H9 (cell line): ENCODE measurements at regions not wholly inside any gene's neighbourhood (a gene's known extent, or its start where the extent isn't known, plus 50 kb on each side); places are given as distances from the start of the nearest gene placed in this dataset.

ENCODE experiments used
- DNase-seq: peaks from one replicate; pipeline ENCODE4 v3.0.0-alpha.2; 2017
- H2AFZ ChIP-seq: one replicate; pipeline ENCODE4 v1.6.1; 2013; ENCODE audit warnings: mild to moderate bottlenecking, low read length, control low read depth, moderate library complexity
- H2AK5ac ChIP-seq: 2 replicates; pipeline ENCODE4 v1.6.1; 2013; ENCODE audit warnings: low read length, control low read depth, mixed read lengths; ENCODE audit not compliant: insufficient read length
- H2BK120ac ChIP-seq: one replicate; pipeline ENCODE4 v1.6.1; 2013; ENCODE audit warnings: low read depth, mild to moderate bottlenecking, low read length, control low read depth, inconsistent platforms; ENCODE audit not compliant: poor library complexity, severe bottlenecking
- H2BK12ac ChIP-seq: 2 replicates; pipeline ENCODE4 v1.6.1; 2013; ENCODE audit warnings: low read length, control low read depth, mixed read lengths, low read depth; ENCODE audit not compliant: insufficient read length
- H2BK15ac ChIP-seq: 2 replicates; pipeline ENCODE4 v1.6.1; 2013; ENCODE audit warnings: low read depth, low read length, control low read depth
- H2BK20ac ChIP-seq: one replicate; pipeline ENCODE4 v1.6.1; 2013; ENCODE audit warnings: low read depth, mild to moderate bottlenecking, low read length, control low read depth, inconsistent platforms; ENCODE audit not compliant: poor library complexity, severe bottlenecking
- H2BK5ac ChIP-seq: 2 replicates; pipeline ENCODE4 v1.6.1; 2013; ENCODE audit warnings: low read length, control low read depth, mixed read lengths; ENCODE audit not compliant: insufficient read length
- H3K14ac ChIP-seq: 2 replicates; pipeline ENCODE4 v1.6.1; 2013; ENCODE audit warnings: low read length, control low read depth; ENCODE audit not compliant: insufficient read depth
- H3K18ac ChIP-seq: 2 replicates; pipeline ENCODE4 v1.6.1; 2013; ENCODE audit warnings: low read depth, mild to moderate bottlenecking, mixed read lengths, low read length, control low read depth; ENCODE audit not compliant: insufficient read length
- H3K23ac ChIP-seq: 2 replicates; pipeline ENCODE4 v1.6.1; 2013; ENCODE audit warnings: low read length, control low read depth, mixed read lengths, low read depth; ENCODE audit not compliant: insufficient read length
- H3K23me2 ChIP-seq: 2 replicates; pipeline ENCODE4 v1.6.1; 2013; ENCODE audit warnings: low read depth, mild to moderate bottlenecking, mixed read lengths, low read length, control low read depth; ENCODE audit not compliant: insufficient read length, poor library complexity, severe bottlenecking
- H3K27ac ChIP-seq: 2 replicates; pipeline ENCODE4 v1.5.1; 2013; ENCODE audit warnings: low read length, control low read depth, mixed read lengths, low read depth; ENCODE audit not compliant: insufficient read length
- H3K27me3 ChIP-seq: 2 replicates; pipeline ENCODE4 v1.6.1; 2013; ENCODE audit warnings: low read length, control low read depth, inconsistent platforms; ENCODE audit not compliant: insufficient read depth
- H3K4ac ChIP-seq: 2 replicates; pipeline ENCODE4 v1.6.1; 2013; ENCODE audit warnings: low read depth, mild to moderate bottlenecking, control low read depth, inconsistent platforms, low read length, moderate library complexity
- H3K4me1 ChIP-seq: 2 replicates; pipeline ENCODE4 v1.6.1; 2013; ENCODE audit warnings: low read length, control low read depth, inconsistent platforms; ENCODE audit not compliant: insufficient read depth
- H3K4me2 ChIP-seq: 2 replicates; pipeline ENCODE4 v1.6.1; 2013; ENCODE audit warnings: low read length, control low read depth, mixed read lengths; ENCODE audit not compliant: insufficient read length, insufficient read depth
- H3K56ac ChIP-seq: 2 replicates; pipeline ENCODE4 v1.6.1; 2013; ENCODE audit warnings: low read depth, mild to moderate bottlenecking, mixed read lengths, low read length, control low read depth; ENCODE audit not compliant: insufficient read length
- H3K79me1 ChIP-seq: 2 replicates; pipeline ENCODE4 v1.6.1; 2013; ENCODE audit warnings: low read depth, mild to moderate bottlenecking, moderate library complexity, low read length, control low read depth, inconsistent platforms; ENCODE audit not compliant: insufficient read depth, poor library complexity, severe bottlenecking
- H3K79me2 ChIP-seq: 2 replicates; pipeline ENCODE4 v1.6.1; 2013; ENCODE audit warnings: low read length, control low read depth, inconsistent platforms; ENCODE audit not compliant: insufficient read depth
- H3K9ac ChIP-seq: 2 replicates; pipeline ENCODE4 v1.6.1; 2013; ENCODE audit warnings: low read length, control low read depth, mixed read lengths; ENCODE audit not compliant: insufficient read length; ENCODE audit errors: extremely low read depth
- H3K9me3 ChIP-seq: one replicate; pipeline ENCODE4 v1.6.1; 2013; ENCODE audit warnings: low read depth, low read length, inconsistent platforms; ENCODE audit not compliant: control insufficient read depth
- H3T11ph ChIP-seq: one replicate; pipeline ENCODE4 v1.6.1; 2013; ENCODE audit warnings: mild to moderate bottlenecking, low read length, control low read depth, inconsistent platforms
- H4K20me1 ChIP-seq: one replicate; pipeline ENCODE4 v1.6.1; 2013; ENCODE audit not compliant: control insufficient read depth, insufficient read length, insufficient read depth
- H4K5ac ChIP-seq: 2 replicates; pipeline ENCODE4 v1.6.1; 2013; ENCODE audit warnings: low read depth, mild to moderate bottlenecking, mixed read lengths, low read length, control low read depth; ENCODE audit not compliant: insufficient read length
- H4K8ac ChIP-seq: replicated peaks from 2 replicates; pipeline ENCODE4 v1.6.1; 2013; ENCODE audit warnings: low read length, control low read depth, mixed read lengths, low read depth; ENCODE audit not compliant: insufficient read length
- H4K91ac ChIP-seq: 2 replicates; pipeline ENCODE4 v1.6.1; 2013; ENCODE audit warnings: low read depth, mild to moderate bottlenecking, moderate library complexity, mixed read lengths, low read length, control low read depth; ENCODE audit not compliant: insufficient read length
- H3K27ac Mint-ChIP-seq, 3 experiments: 2 replicates in 2 of 3; 3 replicates in 1 of 3; pipeline ENCODE4 v1.8.0; 2020 to 2021; ENCODE audit warnings: mixed read lengths in 3 of 3, mild to moderate bottlenecking in 1 of 3, moderate library complexity in 1 of 3
- H3K27me3 Mint-ChIP-seq: 2 replicates; pipeline ENCODE4 v1.8.0; 2021; ENCODE audit warnings: low read depth, mild to moderate bottlenecking, moderate library complexity, mixed read lengths
- H3K36me3 Mint-ChIP-seq, 3 experiments: 2 replicates in 2 of 3; 3 replicates in 1 of 3; pipeline ENCODE4 v1.8.0; 2020 to 2021; ENCODE audit warnings: low read depth in 3 of 3, mixed read lengths in 3 of 3; ENCODE audit not compliant: insufficient read depth in 1 of 3
- H3K4me1 Mint-ChIP-seq, 2 experiments: 2 replicates each; pipeline ENCODE4 v1.8.0; 2020; ENCODE audit warnings: mixed read lengths in 2 of 2
- H3K4me3 Mint-ChIP-seq, 2 experiments: 2 replicates in 1 of 2; 3 replicates in 1 of 2; pipeline ENCODE4 v1.8.0; 2020 to 2021; ENCODE audit warnings: mild to moderate bottlenecking in 2 of 2, mixed read lengths in 2 of 2, moderate library complexity in 1 of 2
- H3K9me3 Mint-ChIP-seq, 2 experiments: 2 replicates in 1 of 2; 3 replicates in 1 of 2; pipeline ENCODE4 v1.8.0; 2020; ENCODE audit warnings: mild to moderate bottlenecking in 2 of 2, mixed read lengths in 2 of 2, moderate library complexity in 1 of 2
- CTCF ChIP-seq: fragments of 200-600 bp; sonication (generic); conservative IDR thresholded peaks from 3 replicates; pipeline ENCODE4 v1.8.0; 2021; ENCODE audit warnings: antibody characterized with exemption, mild to moderate bottlenecking
- WGBS: extraction: QIAGEN DNeasy Blood & Tissue Kit; methylation state at CpG from one replicate; pipeline ENCODE4 v1.1.7; 2013; ENCODE audit warnings: missing lambda C conversion rate, low lambda C conversion rate, mixed read lengths; ENCODE audit not compliant: insufficient read length; ENCODE audit errors: extremely low coverage; 5-methylcytosine and 5-hydroxymethylcytosine counted together

GRCh38 chr1:29525941-29526340 lies 289.6 kb downstream of the PTPRU start:
- H4K20me1 ChIP-seq, result no peaks in the 10 kb centered on the region
- H3K9me3 ChIP-seq, result no peaks in the 10 kb centered on the region

More at GRCh38 chr1:29525941-29526340, 289.6 kb downstream of the PTPRU start:
- Histone ChIP-seq H3K18ac (no peak overlapping the region), H3K27ac (no peak overlapping the region), H3K4ac (no peak overlapping the region), H3T11ph (no peak overlapping the region), H3K9ac (no peak overlapping the region), H2AK5ac (no peak overlapping the region), H3K79me2 (no peaks in the 10 kb centered on the region), H2BK20ac (no peak overlapping the region), H2BK12ac (no peak overlapping the region), H3K4me1 (no peaks in the 10 kb centered on the region), H2BK120ac (no peak overlapping the region), H3K4me2 (no peak overlapping the region), H4K91ac (no peak overlapping the region), H3K23me2 (no peaks in the 10 kb centered on the region), H3K27me3 (no peaks in the 10 kb centered on the region), H3K23ac (no peak overlapping the region), H2BK5ac (no peak overlapping the region), H4K8ac (no peak overlapping the region), H3K56ac (no peak overlapping the region), H2AFZ (no peak overlapping the region), H4K5ac (no peak overlapping the region), H3K79me1 (no peaks in the 10 kb centered on the region), H2BK15ac (no peak overlapping the region), H3K14ac (no peak overlapping the region)
- H3K27ac Mint-ChIP-seq, result no peak overlapping the region
- WGBS, result no CpG with 5 or more reads among the region's 7 CpGs
- H3K36me3 Mint-ChIP-seq, result peaks cover 2 to 16% (median 2%) of the 10 kb centered on the region in 3 experiments; a peak in 4 of 7 replicates
- H3K4me1 Mint-ChIP-seq, result peaks cover 17 to 45% of the 10 kb centered on the region in 2 experiments
- no peak for DNase-seq
- no peak for TF ChIP-seq CTCF
- H3K9me3 Mint-ChIP-seq, result peaks cover 24 to 27% of the 10 kb centered on the region in 2 experiments
- no peaks in the 10 kb centered on the region; the same call in 1 of the 2 replicates for H3K27me3 Mint-ChIP-seq
- H3K4me3 Mint-ChIP-seq, result no peak overlapping the region
